GM21423 (cell line): ENCODE measurements at regions not wholly inside any gene's neighbourhood (a gene's known extent, or its start where the extent isn't known, plus 50 kb on each side); places are given as distances from the start of the nearest gene placed in this dataset.

Experiments
- ATAC-seq: cut with Tn5 transposase; IDR thresholded peaks from one replicate; pipeline ENCODE4 v1.9.1; 2021; ENCODE audit warnings: mild to moderate bottlenecking, moderate library complexity; ENCODE audit not compliant: unreplicated experiment

GRCh38 chr6:40340957-40341356 lies 246.2 kb downstream of the LRFN2 start:
- ATAC-seq = no peak

GRCh38 chr6:40340196-40340595 lies 247.0 kb downstream of the LRFN2 start:
- ATAC-seq = no peak

- ATAC-seq = no peak
These were observed 248.9 kb downstream of the LRFN2 start for GRCh38 chr6:40338306-40338705.

- no peak for ATAC-seq
These were observed 250.0 kb downstream of the LRFN2 start for GRCh38 chr6:40336940-40337760.

GRCh38 chr6:40336296-40336695 lies 250.9 kb downstream of the LRFN2 start:
- no peak for ATAC-seq

- ATAC-seq = no peak
These were observed 252.5 kb downstream of the LRFN2 start for GRCh38 chr6:40334496-40335270.

GRCh38 chr6:40331545-40331944 lies 255.6 kb downstream of the LRFN2 start:
- ATAC-seq = no peak

GRCh38 chr6:40330301-40330721 lies 256.9 kb downstream of the LRFN2 start:
- no peak for ATAC-seq

GRCh38 chr6:40328986-40329545 lies 258.1 kb downstream of the LRFN2 start:
- ATAC-seq = no peak

- ATAC-seq = no peak
These were observed 258.7 kb downstream of the LRFN2 start for GRCh38 chr6:40328386-40328985.

GRCh38 chr6:40326714-40327421 lies 260.3 kb downstream of the LRFN2 start:
- no peak for ATAC-seq

GRCh38 chr6:40325791-40326190 lies 261.4 kb downstream of the LRFN2 start:
- ATAC-seq = no peak

- no peak for ATAC-seq
These were observed 262.1 kb downstream of the LRFN2 start for GRCh38 chr6:40325041-40325440.

- no peak for ATAC-seq
These were observed 263.1 kb downstream of the LRFN2 start for GRCh38 chr6:40323881-40324634.

- no peak for ATAC-seq
These were observed 264.8 kb downstream of the LRFN2 start for GRCh38 chr6:40322336-40322735.

GRCh38 chr6:40321616-40322015 lies 265.5 kb downstream of the LRFN2 start:
- ATAC-seq = no peak

GRCh38 chr6:40320947-40321346 lies 266.2 kb downstream of the LRFN2 start:
- no peak for ATAC-seq

GRCh38 chr6:40320441-40320840 lies 266.7 kb downstream of the LRFN2 start:
- ATAC-seq = no peak

GRCh38 chr6:40319124-40319523 lies 268.0 kb downstream of the LRFN2 start:
- ATAC-seq = no peak

- ATAC-seq = no peak
These were observed 272.1 kb downstream of the LRFN2 start for GRCh38 chr6:40315060-40315459.
